D721Med (cell line): ENCODE measurements at regions not wholly inside any gene's neighbourhood (a gene's known extent, or its start where the extent isn't known, plus 50 kb on each side); places are given as distances from the start of the nearest gene placed in this dataset.

Experiments used
- DNase-seq: peaks from one replicate; pipeline ENCODE4 v3.0.0; 2011; ENCODE audit warnings: low spot score; ENCODE audit not compliant: insufficient read length
- FAIRE-seq: peaks from 2 replicates; lab custom pipeline; 2011; peaks lifted over from hg19 to GRCh38; lab: Jason Lieb, UNC
- TF ChIP-seq, protein P1 (sequence below): IDR thresholded peaks from 2 replicates; pipeline ENCODE4 v1.5.1; 2012; ENCODE audit warnings: mild to moderate bottlenecking, control low read depth; ENCODE audit not compliant: insufficient read depth; ENCODE audit errors: missing control alignments

- DNase-seq: no peak
Observed at GRCh38 chr12:104858611-104859543, 99.2 kb downstream of the SLC41A2 start.

GRCh38 chr12:104856531-104856930 lies 101.6 kb downstream of the SLC41A2 start:
- FAIRE-seq (no peak), DNase-seq (no peak)
- TF ChIP-seq, protein P1, sequence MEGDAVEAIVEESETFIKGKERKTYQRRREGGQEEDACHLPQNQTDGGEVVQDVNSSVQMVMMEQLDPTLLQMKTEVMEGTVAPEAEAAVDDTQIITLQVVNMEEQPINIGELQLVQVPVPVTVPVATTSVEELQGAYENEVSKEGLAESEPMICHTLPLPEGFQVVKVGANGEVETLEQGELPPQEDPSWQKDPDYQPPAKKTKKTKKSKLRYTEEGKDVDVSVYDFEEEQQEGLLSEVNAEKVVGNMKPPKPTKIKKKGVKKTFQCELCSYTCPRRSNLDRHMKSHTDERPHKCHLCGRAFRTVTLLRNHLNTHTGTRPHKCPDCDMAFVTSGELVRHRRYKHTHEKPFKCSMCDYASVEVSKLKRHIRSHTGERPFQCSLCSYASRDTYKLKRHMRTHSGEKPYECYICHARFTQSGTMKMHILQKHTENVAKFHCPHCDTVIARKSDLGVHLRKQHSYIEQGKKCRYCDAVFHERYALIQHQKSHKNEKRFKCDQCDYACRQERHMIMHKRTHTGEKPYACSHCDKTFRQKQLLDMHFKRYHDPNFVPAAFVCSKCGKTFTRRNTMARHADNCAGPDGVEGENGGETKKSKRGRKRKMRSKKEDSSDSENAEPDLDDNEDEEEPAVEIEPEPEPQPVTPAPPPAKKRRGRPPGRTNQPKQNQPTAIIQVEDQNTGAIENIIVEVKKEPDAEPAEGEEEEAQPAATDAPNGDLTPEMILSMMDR: no peak

More at GRCh38 chr12:104858611-104859543, 99.2 kb downstream of the SLC41A2 start:
- TF ChIP-seq, protein P1: no peak
- FAIRE-seq: no peak

GRCh38 chr12:104855599-104855998 lies 102.5 kb downstream of the SLC41A2 start:
- TF ChIP-seq, protein P1: no peak
- FAIRE-seq (no peak), DNase-seq (no peak)

DNA sequence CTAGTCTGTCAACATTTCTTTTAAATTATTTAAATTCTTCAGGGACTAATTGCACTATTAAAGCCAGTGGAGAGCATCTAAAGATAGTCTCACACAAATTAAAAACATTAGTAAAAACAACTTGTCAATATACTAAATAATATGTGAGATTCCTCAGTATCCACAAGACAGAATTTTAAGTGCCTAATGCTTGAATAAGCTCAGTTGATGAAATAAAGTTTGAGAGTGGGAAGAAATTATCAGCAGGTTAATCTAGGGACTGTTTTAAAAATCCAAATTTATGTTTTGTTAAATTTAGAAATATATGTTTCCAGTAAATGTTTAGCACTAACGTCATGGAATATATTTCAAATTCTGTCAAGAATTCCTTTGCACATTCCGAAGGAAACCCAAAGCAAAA lies 105.2 kb downstream of the SLC41A2 start:
- TF ChIP-seq, protein P1: no peak
- no peak for FAIRE-seq

DNA sequence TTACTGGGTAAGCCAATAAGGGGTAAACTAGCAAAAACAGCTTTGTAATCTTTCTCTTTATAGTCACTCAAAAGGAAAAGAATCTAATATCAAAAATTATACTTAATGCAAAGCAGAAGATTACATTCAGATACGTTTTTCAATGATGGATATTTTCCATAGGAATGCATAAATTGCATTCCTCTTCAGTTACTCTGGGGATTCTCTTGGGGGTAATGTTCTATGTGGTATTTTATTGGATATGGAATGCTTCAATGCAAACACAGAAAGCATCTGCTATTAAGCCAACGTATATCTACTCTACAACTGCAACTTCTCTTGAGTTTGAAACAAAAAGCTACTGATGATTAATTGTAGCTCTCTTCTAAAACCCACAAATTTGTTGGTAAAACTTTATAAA lies 106.0 kb downstream of the SLC41A2 start:
- no peak for DNase-seq
- TF ChIP-seq, protein P1: no peak
- FAIRE-seq: no peak

More for the DNA sequence above, 105.2 kb downstream of the SLC41A2 start:
- DNase-seq: no peak

- no peak for FAIRE-seq
- DNase-seq: no peak
- TF ChIP-seq, protein P1: no peak
Observed at GRCh38 chr12:104850781-104851180, 107.3 kb downstream of the SLC41A2 start.
